ENCODE measurements at regions not wholly inside any gene's neighbourhood (a gene's known extent, or its start where the extent isn't known, plus 50 kb on each side); places are given as distances from the start of the nearest gene placed in this dataset.

- Mint-ChIP-seq H3K27me3 (ENCODE audit: insufficient read depth, low read depth) (peaks cover 6% of the 10 kb centered on the region), H3K4me3 (no peak overlapping the region), H3K9me3 (peaks cover 22% of the 10 kb centered on the region), H3K36me3 (no peaks in the 10 kb centered on the region), H3K27ac (no peak overlapping the region), H3K4me1 (no peaks in the 10 kb centered on the region)
- no peaks in the 10 kb centered on the region for H3K36me3 ChIP-seq
- H3K9ac ChIP-seq: no peak overlapping the region
- no peak overlapping the region for H3K4me2 ChIP-seq
- H3K9me3 ChIP-seq (ENCODE audit: low read depth): no peaks in the 10 kb centered on the region
- no peaks in the 10 kb centered on the region for H3K27me3 ChIP-seq
- DNase-seq (ENCODE audit: low spot score): no peak
- H3F3A ChIP-seq (ENCODE audit: low read depth): no peaks in the 10 kb centered on the region
- H3K4me1 ChIP-seq: no peaks in the 10 kb centered on the region
- no peaks in the 10 kb centered on the region for H4K20me1 ChIP-seq (ENCODE audit: low read depth)
- H2AFZ ChIP-seq (replicated peaks): no peak overlapping the region
- H3K79me2 ChIP-seq (ENCODE audit: low read depth): no peaks in the 10 kb centered on the region
- H3K27ac ChIP-seq: no peak overlapping the region
- TF ChIP-seq EZH2phosphoT487 (IDR thresholded peaks at IDR 0.05): no peak
- TF ChIP-seq EZH2 (IDR thresholded peaks at IDR 0.05): no peak
- TF ChIP-seq, protein P1, sequence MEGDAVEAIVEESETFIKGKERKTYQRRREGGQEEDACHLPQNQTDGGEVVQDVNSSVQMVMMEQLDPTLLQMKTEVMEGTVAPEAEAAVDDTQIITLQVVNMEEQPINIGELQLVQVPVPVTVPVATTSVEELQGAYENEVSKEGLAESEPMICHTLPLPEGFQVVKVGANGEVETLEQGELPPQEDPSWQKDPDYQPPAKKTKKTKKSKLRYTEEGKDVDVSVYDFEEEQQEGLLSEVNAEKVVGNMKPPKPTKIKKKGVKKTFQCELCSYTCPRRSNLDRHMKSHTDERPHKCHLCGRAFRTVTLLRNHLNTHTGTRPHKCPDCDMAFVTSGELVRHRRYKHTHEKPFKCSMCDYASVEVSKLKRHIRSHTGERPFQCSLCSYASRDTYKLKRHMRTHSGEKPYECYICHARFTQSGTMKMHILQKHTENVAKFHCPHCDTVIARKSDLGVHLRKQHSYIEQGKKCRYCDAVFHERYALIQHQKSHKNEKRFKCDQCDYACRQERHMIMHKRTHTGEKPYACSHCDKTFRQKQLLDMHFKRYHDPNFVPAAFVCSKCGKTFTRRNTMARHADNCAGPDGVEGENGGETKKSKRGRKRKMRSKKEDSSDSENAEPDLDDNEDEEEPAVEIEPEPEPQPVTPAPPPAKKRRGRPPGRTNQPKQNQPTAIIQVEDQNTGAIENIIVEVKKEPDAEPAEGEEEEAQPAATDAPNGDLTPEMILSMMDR (IDR thresholded peaks at IDR 0.05): no peak
- no peak overlapping the region for H3K4me3 ChIP-seq
Measured at GRCh38 chrX:149313871-149314371, 191.2 kb downstream of the IDS start.

GRCh38 chrX:149312988-149313387 is 192.1 kb downstream of the IDS start:
- H3K4me2 ChIP-seq: no peak overlapping the region
- Mint-ChIP-seq H3K4me3 (no peak overlapping the region), H3K36me3 (no peaks in the 10 kb centered on the region), H3K4me1 (no peaks in the 10 kb centered on the region), H3K27me3 (ENCODE audit: insufficient read depth, low read depth) (peaks cover 8% of the 10 kb centered on the region), H3K27ac (no peak overlapping the region), H3K9me3 (peaks cover 20% of the 10 kb centered on the region)
- H3K9me3 ChIP-seq (ENCODE audit: low read depth): no peaks in the 10 kb centered on the region
- H2AFZ ChIP-seq (replicated peaks): no peak overlapping the region
- H3K79me2 ChIP-seq (ENCODE audit: low read depth): no peaks in the 10 kb centered on the region
- no peaks in the 10 kb centered on the region for H3K27me3 ChIP-seq
- no peaks in the 10 kb centered on the region for H4K20me1 ChIP-seq (ENCODE audit: low read depth)
- no peak overlapping the region for H3K27ac ChIP-seq
- H3K36me3 ChIP-seq: no peaks in the 10 kb centered on the region
- H3K9ac ChIP-seq: no peak overlapping the region
- H3F3A ChIP-seq (ENCODE audit: low read depth): no peaks in the 10 kb centered on the region
- H3K4me3 ChIP-seq: no peak overlapping the region
- no peak for DNase-seq (ENCODE audit: low spot score)
- no peaks in the 10 kb centered on the region for H3K4me1 ChIP-seq
- TF ChIP-seq EZH2phosphoT487 (IDR thresholded peaks at IDR 0.05) (no peak), EZH2 (IDR thresholded peaks at IDR 0.05) (no peak)
- TF ChIP-seq, protein P1 (IDR thresholded peaks at IDR 0.05): no peak

GRCh38 chrX:149312097-149312496 is 193.0 kb downstream of the IDS start:
- Histone ChIP-seq H3K9ac (no peak overlapping the region), H3K79me2 (ENCODE audit: low read depth) (no peaks in the 10 kb centered on the region), H3K4me2 (no peak overlapping the region), H3K27ac (no peak overlapping the region), H4K20me1 (ENCODE audit: low read depth) (no peaks in the 10 kb centered on the region), H3K36me3 (no peaks in the 10 kb centered on the region), H3K27me3 (no peaks in the 10 kb centered on the region), H3K4me1 (no peaks in the 10 kb centered on the region), H3K4me3 (no peak overlapping the region), H2AFZ (replicated peaks) (no peak overlapping the region), H3F3A (ENCODE audit: low read depth) (no peaks in the 10 kb centered on the region), H3K9me3 (ENCODE audit: low read depth) (no peaks in the 10 kb centered on the region)
- H3K4me3 Mint-ChIP-seq: no peak overlapping the region
- TF ChIP-seq EZH2phosphoT487 (IDR thresholded peaks at IDR 0.05) (no peak), EZH2 (IDR thresholded peaks at IDR 0.05) (no peak)
- TF ChIP-seq, protein P1 (IDR thresholded peaks at IDR 0.05): no peak
- peaks cover 16% of the 10 kb centered on the region for H3K9me3 Mint-ChIP-seq
- DNase-seq (ENCODE audit: low spot score): no peak
- no peak overlapping the region for H3K27ac Mint-ChIP-seq
- H3K27me3 Mint-ChIP-seq (ENCODE audit: insufficient read depth, low read depth): peaks cover 8% of the 10 kb centered on the region
- H3K4me1 Mint-ChIP-seq: no peaks in the 10 kb centered on the region
- no peaks in the 10 kb centered on the region for H3K36me3 Mint-ChIP-seq

Data from neural progenitor cell (in vitro differentiated cells).